22Rv1 (cell line): ENCODE measurements at regions not wholly inside any gene's neighbourhood (a gene's known extent, or its start where the extent isn't known, plus 50 kb on each side); places are given as distances from the start of the nearest gene placed in this dataset.

ENCODE experiments used
- CTCF ChIP-seq: fragments of 450-650 bp; IDR thresholded peaks from 2 replicates; pipeline ENCODE4 v1.5.1; 2017; ENCODE audit warnings: mild to moderate bottlenecking
- ZFX ChIP-seq: fragments of 450-650 bp; IDR thresholded peaks from 2 replicates; pipeline ENCODE4 v1.6.1; 2017; ENCODE audit warnings: antibody characterized with exemption, borderline replicate concordance

- TF ChIP-seq CTCF, result no peak
- no peak for TF ChIP-seq ZFX
These were observed 58.6 kb downstream of the RASL11A start for GRCh38 chr13:27329210-27329609.
